Adipocyte (in vitro differentiated cells): ENCODE measurements at regions not wholly inside any gene's neighbourhood (a gene's known extent, or its start where the extent isn't known, plus 50 kb on each side); places are given as distances from the start of the nearest gene placed in this dataset.

ENCODE experiments used
- DNase-seq: peaks from one replicate; pipeline ENCODE4 v3.0.0-alpha.2; 2015; ENCODE audit warnings: low read depth
- H3K27me3 ChIP-seq: replicated peaks from 2 replicates; pipeline ENCODE4 v1.7.0; 2013; ENCODE audit warnings: mild to moderate bottlenecking, low read length, moderate library complexity; ENCODE audit not compliant: control insufficient read depth, insufficient read depth
- H3K36me3 ChIP-seq: 2 replicates; pipeline ENCODE4 v1.7.0; 2013; ENCODE audit warnings: low read length, mild to moderate bottlenecking, moderate library complexity; ENCODE audit not compliant: control insufficient read depth, insufficient read depth, severe bottlenecking
- H3K4me1 ChIP-seq: 2 replicates; pipeline ENCODE4 v1.7.0; 2013; ENCODE audit warnings: mild to moderate bottlenecking, low read length, moderate library complexity; ENCODE audit not compliant: control insufficient read depth, insufficient read depth
- H3K4me3 ChIP-seq: 2 replicates; pipeline ENCODE4 v1.7.0; 2013; ENCODE audit warnings: mild to moderate bottlenecking, low read length, moderate library complexity
- H3K9ac ChIP-seq: 2 replicates; pipeline ENCODE4 v1.7.0; 2013; ENCODE audit warnings: mild to moderate bottlenecking, low read length, moderate library complexity
- H3K9me3 ChIP-seq: 2 replicates; pipeline ENCODE4 v1.7.0; 2013; ENCODE audit warnings: mild to moderate bottlenecking, low read length, moderate library complexity; ENCODE audit not compliant: control insufficient read depth

- no peaks in the 10 kb centered on the region for H3K9me3 ChIP-seq
- H3K4me1 ChIP-seq, result no peaks in the 10 kb centered on the region
- no peak overlapping the region for H3K9ac ChIP-seq
- no peaks in the 10 kb centered on the region for H3K36me3 ChIP-seq
- no peak overlapping the region for H3K4me3 ChIP-seq
- H3K27me3 ChIP-seq, result peaks cover 25% of the 10 kb centered on the region
- no peak for DNase-seq
Measured at GRCh38 chr12:111291357-111291756, 77.5 kb downstream of the PHETA1 start.

- DNase-seq, result no peak
- no peaks in the 10 kb centered on the region for H3K36me3 ChIP-seq
- peaks cover 48% of the 10 kb centered on the region for H3K27me3 ChIP-seq
Measured at GRCh38 chr12:111288771-111289170, 80.1 kb downstream of the PHETA1 start.

GRCh38 chr12:111287125-111287900 lies 81.6 kb downstream of the PHETA1 start:
- H3K4me3 ChIP-seq, result no peak overlapping the region

More at GRCh38 chr12:111288771-111289170, 80.1 kb downstream of the PHETA1 start:
- Histone ChIP-seq H3K4me3 (no peak overlapping the region), H3K9ac (no peak overlapping the region), H3K4me1 (no peaks in the 10 kb centered on the region), H3K9me3 (no peaks in the 10 kb centered on the region)

GRCh38 chr12:111285200-111285599 lies 83.7 kb downstream of the PHETA1 start:
- Histone ChIP-seq H3K4me3 (no peak overlapping the region), H3K27me3 (peaks cover 57% of the 10 kb centered on the region), H3K9ac (no peak overlapping the region), H3K36me3 (no peaks in the 10 kb centered on the region), H3K4me1 (no peaks in the 10 kb centered on the region), H3K9me3 (peaks cover 8% of the 10 kb centered on the region)
- DNase-seq, result no peak

More at GRCh38 chr12:111287125-111287900, 81.6 kb downstream of the PHETA1 start:
- no peaks in the 10 kb centered on the region for H3K4me1 ChIP-seq
- H3K9me3 ChIP-seq, result no peaks in the 10 kb centered on the region
- H3K36me3 ChIP-seq, result no peaks in the 10 kb centered on the region
- H3K27me3 ChIP-seq, result peaks cover 47% of the 10 kb centered on the region
- H3K9ac ChIP-seq, result no peak overlapping the region
- DNase-seq, result no peak

- H3K4me3 ChIP-seq, result no peak overlapping the region
- H3K36me3 ChIP-seq, result no peaks in the 10 kb centered on the region
- no peak overlapping the region for H3K9ac ChIP-seq
- no peak for DNase-seq
- H3K9me3 ChIP-seq, result peaks cover 8% of the 10 kb centered on the region
- no peaks in the 10 kb centered on the region for H3K4me1 ChIP-seq
- H3K27me3 ChIP-seq, result peaks cover 55% of the 10 kb centered on the region
Measured at GRCh38 chr12:111284709-111285108, 84.2 kb downstream of the PHETA1 start.

GRCh38 chr12:111283966-111284365 lies 84.9 kb downstream of the PHETA1 start:
- no peak overlapping the region for H3K4me3 ChIP-seq
- H3K36me3 ChIP-seq, result no peaks in the 10 kb centered on the region

GRCh38 chr12:111283521-111283920 lies 85.4 kb downstream of the PHETA1 start:
- DNase-seq, result no peak
- H3K4me3 ChIP-seq, result no peak overlapping the region
- no peaks in the 10 kb centered on the region for H3K36me3 ChIP-seq
- peaks cover 61% of the 10 kb centered on the region for H3K27me3 ChIP-seq
- H3K9ac ChIP-seq, result no peak overlapping the region
- no peaks in the 10 kb centered on the region for H3K4me1 ChIP-seq
- peaks cover 8% of the 10 kb centered on the region for H3K9me3 ChIP-seq

More at GRCh38 chr12:111283966-111284365, 84.9 kb downstream of the PHETA1 start:
- Histone ChIP-seq H3K27me3 (peaks cover 56% of the 10 kb centered on the region), H3K9me3 (peaks cover 8% of the 10 kb centered on the region), H3K9ac (no peak overlapping the region), H3K4me1 (no peaks in the 10 kb centered on the region)
- DNase-seq, result no peak

- Histone ChIP-seq H3K27me3 (peaks cover 48% of the 10 kb centered on the region), H3K4me3 (no peak overlapping the region), H3K9me3 (peaks cover 8% of the 10 kb centered on the region), H3K4me1 (no peaks in the 10 kb centered on the region), H3K9ac (no peak overlapping the region), H3K36me3 (no peaks in the 10 kb centered on the region)
- DNase-seq, result no peak
Measured at GRCh38 chr12:111277570-111277969, 91.3 kb downstream of the PHETA1 start.

GRCh38 chr12:111276146-111276545 lies 92.7 kb downstream of the PHETA1 start:
- Histone ChIP-seq H3K27me3 (peaks cover 54% of the 10 kb centered on the region), H3K9me3 (peaks cover 10% of the 10 kb centered on the region), H3K36me3 (no peaks in the 10 kb centered on the region), H3K9ac (no peak overlapping the region), H3K4me1 (no peaks in the 10 kb centered on the region), H3K4me3 (no peak overlapping the region)
- no peak for DNase-seq

GRCh38 chr12:111275308-111275707 lies 93.6 kb downstream of the PHETA1 start:
- Histone ChIP-seq H3K4me3 (no peak overlapping the region), H3K36me3 (no peaks in the 10 kb centered on the region), H3K4me1 (peaks cover 4% of the 10 kb centered on the region), H3K9ac (no peak overlapping the region), H3K27me3 (peaks cover 52% of the 10 kb centered on the region), H3K9me3 (peaks cover 4% of the 10 kb centered on the region)
- DNase-seq, result no peak

- no peaks in the 10 kb centered on the region for H3K36me3 ChIP-seq
- H3K9me3 ChIP-seq, result peaks cover 4% of the 10 kb centered on the region
- peaks cover 6% of the 10 kb centered on the region for H3K4me1 ChIP-seq
- peak; percentile 31 for DNase-seq
- no peak overlapping the region for H3K4me3 ChIP-seq
- H3K27me3 ChIP-seq, result peaks cover 51% of the 10 kb centered on the region
- no peak overlapping the region for H3K9ac ChIP-seq
Measured at GRCh38 chr12:111274777-111275176, 94.1 kb downstream of the PHETA1 start.
